ENCODE measurements at regions not wholly inside any gene's neighbourhood (a gene's known extent, or its start where the extent isn't known, plus 50 kb on each side); places are given as distances from the start of the nearest gene placed in this dataset.
A peak's percentile ranks its signal among the peaks of the same experiment; 100 is the strongest.

DNA sequence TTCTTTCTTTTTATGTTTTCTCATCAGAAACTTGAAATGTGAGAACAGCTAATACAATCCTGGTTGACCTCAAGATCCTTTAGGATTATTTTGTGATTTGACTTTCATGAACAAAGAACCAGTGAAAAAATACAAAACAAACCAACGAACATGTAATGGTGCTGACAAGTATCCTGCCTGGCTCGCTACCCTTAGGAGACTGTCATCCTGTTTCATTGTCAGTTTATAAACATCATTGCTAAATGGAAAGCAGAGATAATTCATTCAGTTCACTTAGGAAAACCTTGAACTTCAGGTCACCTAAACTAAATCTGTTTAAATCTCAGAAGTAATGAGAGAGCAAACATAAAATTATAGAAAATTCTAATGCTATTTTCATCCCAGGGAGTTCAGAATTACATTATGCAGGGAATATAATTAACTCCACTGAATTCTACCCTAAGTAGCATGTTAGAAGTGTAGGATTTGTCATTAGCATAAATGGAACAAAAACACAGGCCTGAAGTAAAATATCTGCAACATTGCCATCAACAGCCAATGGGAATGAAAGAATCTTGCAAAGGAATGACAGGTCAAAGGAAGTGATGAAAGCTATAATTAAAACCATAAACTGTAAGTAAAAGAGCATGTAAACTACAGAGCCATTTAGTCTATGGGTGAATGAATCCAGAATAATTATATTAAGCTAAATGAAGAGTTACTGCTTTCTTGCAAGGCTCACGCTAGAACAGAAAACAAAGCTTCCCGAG, 401.2 kb upstream of the MANEA start:
- TF ChIP-seq ZFX (IDR thresholded peaks at IDR 0.05; ENCODE audit: borderline replicate concordance), result no peak
- TF ChIP-seq, protein P1, sequence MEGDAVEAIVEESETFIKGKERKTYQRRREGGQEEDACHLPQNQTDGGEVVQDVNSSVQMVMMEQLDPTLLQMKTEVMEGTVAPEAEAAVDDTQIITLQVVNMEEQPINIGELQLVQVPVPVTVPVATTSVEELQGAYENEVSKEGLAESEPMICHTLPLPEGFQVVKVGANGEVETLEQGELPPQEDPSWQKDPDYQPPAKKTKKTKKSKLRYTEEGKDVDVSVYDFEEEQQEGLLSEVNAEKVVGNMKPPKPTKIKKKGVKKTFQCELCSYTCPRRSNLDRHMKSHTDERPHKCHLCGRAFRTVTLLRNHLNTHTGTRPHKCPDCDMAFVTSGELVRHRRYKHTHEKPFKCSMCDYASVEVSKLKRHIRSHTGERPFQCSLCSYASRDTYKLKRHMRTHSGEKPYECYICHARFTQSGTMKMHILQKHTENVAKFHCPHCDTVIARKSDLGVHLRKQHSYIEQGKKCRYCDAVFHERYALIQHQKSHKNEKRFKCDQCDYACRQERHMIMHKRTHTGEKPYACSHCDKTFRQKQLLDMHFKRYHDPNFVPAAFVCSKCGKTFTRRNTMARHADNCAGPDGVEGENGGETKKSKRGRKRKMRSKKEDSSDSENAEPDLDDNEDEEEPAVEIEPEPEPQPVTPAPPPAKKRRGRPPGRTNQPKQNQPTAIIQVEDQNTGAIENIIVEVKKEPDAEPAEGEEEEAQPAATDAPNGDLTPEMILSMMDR (IDR thresholded peaks at IDR 0.05), result no peak
- no peak overlapping the region for H3K27ac ChIP-seq

DNA sequence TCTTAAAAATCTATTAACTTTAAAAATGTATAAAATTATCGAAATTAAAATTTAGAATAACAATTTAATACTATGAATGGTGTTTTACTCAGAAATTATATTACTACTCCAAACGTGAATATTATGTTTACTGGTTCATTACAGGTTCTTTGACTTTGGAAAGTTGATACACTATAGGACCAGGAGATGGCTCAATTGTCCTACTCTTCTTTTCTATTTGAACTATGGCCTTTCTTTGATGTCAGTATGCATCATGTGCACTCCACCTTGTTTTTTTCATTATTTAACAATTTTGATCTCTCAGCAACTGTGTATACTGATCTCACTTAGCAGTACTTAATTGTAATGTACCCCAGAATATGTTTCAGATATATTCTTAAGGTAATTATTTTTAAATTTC, 391.5 kb upstream of the MANEA start:
- H3K27ac ChIP-seq, result no peak overlapping the region
- TF ChIP-seq, protein P1 (IDR thresholded peaks at IDR 0.05), result 0 out of 2 replicates have a peak, but pooled peaks have one; percentile 15
- TF ChIP-seq ZFX (IDR thresholded peaks at IDR 0.05; ENCODE audit: borderline replicate concordance), result no peak

DNA sequence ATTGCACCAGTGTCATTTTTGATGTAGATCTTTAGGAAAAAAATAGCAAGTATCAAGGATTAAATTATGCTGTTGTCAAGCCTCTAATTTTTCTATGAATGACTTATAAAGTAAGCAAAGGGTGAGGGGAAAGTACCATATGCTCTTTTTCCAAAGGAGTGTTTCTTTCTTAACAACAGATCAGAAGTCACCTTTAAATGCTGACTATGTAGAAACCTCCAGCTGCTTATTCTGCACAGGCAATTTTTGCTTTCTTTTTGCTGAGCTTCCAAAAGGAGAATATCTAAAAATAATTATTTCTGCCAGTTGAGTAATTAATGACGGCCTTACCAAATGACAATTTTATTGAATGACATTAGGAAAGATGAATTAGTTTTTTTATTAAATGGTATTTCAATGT, 390.6 kb upstream of the MANEA start:
- no peak overlapping the region for H3K27ac ChIP-seq
- TF ChIP-seq, protein P1 (IDR thresholded peaks at IDR 0.05), result no peak
- TF ChIP-seq ZFX (IDR thresholded peaks at IDR 0.05; ENCODE audit: borderline replicate concordance), result no peak

DNA sequence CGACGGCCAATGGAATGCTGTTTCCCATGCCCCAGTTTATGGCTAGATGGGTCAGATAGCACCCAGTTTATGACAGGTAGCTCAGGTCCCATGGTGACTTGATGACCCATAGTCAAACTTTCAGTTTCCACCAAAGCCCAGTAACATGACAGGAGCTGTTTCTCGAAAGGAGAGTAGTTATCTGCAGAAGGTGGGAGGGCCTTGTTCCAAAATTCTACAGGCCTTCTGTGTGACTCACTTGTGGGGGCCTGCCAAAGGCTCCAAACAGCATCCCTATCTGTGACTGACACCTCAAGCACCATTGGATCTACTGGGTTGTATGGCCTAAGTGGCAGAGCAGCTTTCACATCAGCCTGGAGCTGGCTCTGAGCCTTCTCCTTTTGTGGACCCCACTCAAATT, 379.7 kb upstream of the MANEA start:
- TF ChIP-seq, protein P1 (IDR thresholded peaks at IDR 0.05), result no peak
- no peak for TF ChIP-seq ZFX (IDR thresholded peaks at IDR 0.05; ENCODE audit: borderline replicate concordance)
- no peak overlapping the region for H3K27ac ChIP-seq

DNA sequence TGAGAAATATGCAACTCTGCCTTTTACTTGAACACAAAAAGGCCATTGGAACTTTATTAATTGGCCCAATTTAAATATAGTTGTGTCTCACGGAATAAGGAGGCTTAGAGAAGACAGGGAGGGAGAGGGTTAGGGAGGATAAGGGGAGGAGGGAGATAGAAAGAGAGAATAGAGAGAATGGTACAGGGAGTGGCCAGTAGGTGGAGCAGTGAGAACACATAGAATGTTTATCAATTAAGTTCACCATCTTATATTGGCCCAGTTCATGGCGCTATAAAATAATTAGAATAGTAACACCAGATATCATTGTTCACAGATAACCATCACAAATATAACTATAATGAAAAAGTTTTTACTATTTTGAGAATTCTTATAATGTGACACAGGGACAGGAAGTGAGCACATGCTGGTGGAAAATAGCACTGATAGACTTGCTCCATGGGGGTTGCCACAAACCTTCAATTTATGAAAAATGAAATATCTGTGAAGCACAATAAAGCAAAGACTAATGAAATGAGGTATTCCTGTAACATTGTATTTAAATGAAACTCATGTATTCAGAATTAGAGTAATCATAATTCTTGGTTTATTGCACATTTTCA, 374.1 kb upstream of the MANEA start:
- no peak overlapping the region for H3K27ac ChIP-seq
- TF ChIP-seq, protein P1 (IDR thresholded peaks at IDR 0.05), result peak; percentile 88
- no peak for TF ChIP-seq ZFX (IDR thresholded peaks at IDR 0.05; ENCODE audit: borderline replicate concordance)

DNA sequence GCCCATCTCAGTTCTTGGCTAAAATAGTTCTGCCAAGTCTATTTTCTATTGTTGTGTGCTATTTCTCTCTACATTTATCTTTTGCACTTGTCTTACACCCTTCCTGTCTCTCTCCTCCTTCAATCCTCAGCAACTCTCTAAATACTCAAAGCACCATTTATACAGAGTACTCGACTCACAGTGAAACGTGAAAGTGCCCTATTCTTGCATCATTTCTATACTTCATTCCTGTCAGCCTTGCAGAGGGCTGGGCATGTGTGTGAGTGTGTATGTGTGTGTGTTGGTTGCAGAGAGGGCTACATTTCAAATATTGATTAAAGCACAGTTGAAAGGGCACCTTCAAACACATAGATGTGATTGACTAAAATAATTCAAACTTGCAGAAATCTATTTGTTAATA, 373.2 kb upstream of the MANEA start:
- TF ChIP-seq ZFX (IDR thresholded peaks at IDR 0.05; ENCODE audit: borderline replicate concordance), result no peak
- TF ChIP-seq, protein P1 (IDR thresholded peaks at IDR 0.05), result no peak
- no peak overlapping the region for H3K27ac ChIP-seq

DNA sequence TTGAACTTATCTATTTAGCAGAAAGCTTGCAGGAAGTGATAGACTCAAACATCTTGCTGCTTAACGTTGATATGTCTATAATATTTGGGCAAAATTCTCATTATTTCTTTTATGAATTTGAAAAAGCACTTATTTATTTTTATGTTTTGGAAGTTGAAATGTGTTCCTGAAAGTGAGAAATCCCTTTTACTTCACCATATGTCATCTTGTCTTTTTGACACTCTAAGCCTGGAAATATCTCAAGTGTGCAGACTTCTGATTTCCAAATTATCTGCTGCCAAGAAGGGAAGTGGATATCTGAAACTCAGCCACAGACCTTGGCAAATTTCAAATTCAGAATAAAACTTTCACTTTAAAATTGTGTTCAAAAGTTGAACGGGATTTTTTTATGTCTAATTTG, 368.7 kb upstream of the MANEA start:
- TF ChIP-seq, protein P1 (IDR thresholded peaks at IDR 0.05), result no peak
- no peak for TF ChIP-seq ZFX (IDR thresholded peaks at IDR 0.05; ENCODE audit: borderline replicate concordance)
- no peak overlapping the region for H3K27ac ChIP-seq
